Skeletal muscle satellite cell (primary cell): ENCODE measurements at regions not wholly inside any gene's neighbourhood (a gene's known extent, or its start where the extent isn't known, plus 50 kb on each side); places are given as distances from the start of the nearest gene placed in this dataset.
"Not testable (repeated sequence)": the region's sequence is repeated elsewhere in the genome, so short reads cannot be mapped to it uniquely, and the experiment has no call there.

Experiments used
- H3K27me3 ChIP-seq: 2 replicates; pipeline ENCODE4 v1.7.0; 2013; ENCODE audit warnings: low read length; ENCODE audit not compliant: control insufficient read depth, insufficient read depth
- H3K36me3 ChIP-seq: 2 replicates; pipeline ENCODE4 v1.7.0; 2013; ENCODE audit warnings: mild to moderate bottlenecking, control low read depth, low read length; ENCODE audit not compliant: insufficient read depth
- H3K4me1 ChIP-seq: 2 replicates; pipeline ENCODE4 v1.7.0; 2013; ENCODE audit warnings: low read length; ENCODE audit not compliant: control insufficient read depth, insufficient read depth
- H3K4me2 ChIP-seq: 2 replicates; pipeline ENCODE4 v1.7.0; 2013; ENCODE audit warnings: mild to moderate bottlenecking, low read length
- H3K4me3 ChIP-seq: 2 replicates; pipeline ENCODE4 v1.7.0; 2013; ENCODE audit warnings: low read length
- H3K9ac ChIP-seq: 2 replicates; pipeline ENCODE4 v1.7.0; 2013; ENCODE audit warnings: mild to moderate bottlenecking, low read depth, low read length, moderate library complexity
- H3K9me3 ChIP-seq: replicated peaks from 2 replicates; pipeline ENCODE4 v1.7.0; 2013; ENCODE audit warnings: mild to moderate bottlenecking, control low read depth, low read length

- not testable (repeated sequence) for H3K4me1 ChIP-seq, H3K36me3 ChIP-seq, H3K27me3 ChIP-seq, H3K4me2 ChIP-seq, H3K9me3 ChIP-seq, H3K4me3 ChIP-seq, H3K9ac ChIP-seq
Measured at GRCh38 chr6:78758297-78758798, 109.0 kb upstream of the IRAK1BP1 start.

DNA sequence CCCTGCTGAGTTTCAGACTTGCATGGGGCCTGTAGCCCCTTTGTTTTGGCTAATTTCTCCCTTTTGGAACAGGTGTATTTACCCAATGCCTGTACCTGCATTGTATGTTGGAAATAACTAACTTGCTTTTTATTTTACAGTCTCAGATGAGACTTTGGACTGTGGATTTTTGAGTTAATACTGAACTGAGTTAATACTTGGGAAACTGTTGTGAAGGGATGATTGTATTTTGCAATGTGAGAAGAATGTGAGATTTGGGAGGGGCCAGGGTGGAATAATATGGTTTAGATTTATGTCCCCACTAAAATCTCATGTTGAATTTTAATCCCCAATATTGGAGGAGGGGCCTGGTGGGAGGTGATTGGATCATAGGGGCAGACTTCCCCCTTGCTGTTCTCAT is 99.1 kb upstream of the IRAK1BP1 start:
- Histone ChIP-seq H3K9ac (no peak overlapping the region), H3K36me3 (no peaks in the 10 kb centered on the region), H3K9me3 (no peaks in the 10 kb centered on the region), H3K4me2 (no peak overlapping the region), H3K4me3 (no peak overlapping the region), H3K4me1 (no peaks in the 10 kb centered on the region), H3K27me3 (no peaks in the 10 kb centered on the region)

DNA sequence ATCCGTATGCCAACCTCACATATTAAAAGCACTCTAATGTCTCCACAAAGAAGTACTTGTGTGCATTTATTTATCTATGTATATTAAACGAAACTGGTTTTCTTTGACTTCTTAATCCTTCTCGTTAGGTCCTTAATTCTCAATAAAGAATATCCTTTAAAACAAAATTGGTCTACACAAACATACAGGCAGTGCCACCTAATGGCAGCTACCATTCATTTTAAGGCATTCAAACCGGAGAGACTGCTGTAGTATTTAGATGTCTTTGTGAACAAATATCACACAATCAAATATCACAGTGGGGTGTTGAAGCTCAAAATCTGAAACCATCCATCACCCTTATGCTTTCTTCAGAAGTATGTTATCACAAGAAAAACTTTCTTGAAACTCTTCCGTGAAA is 96.6 kb upstream of the IRAK1BP1 start:
- Histone ChIP-seq H3K27me3 (no peaks in the 10 kb centered on the region), H3K36me3 (no peaks in the 10 kb centered on the region), H3K4me3 (no peak overlapping the region), H3K9ac (no peak overlapping the region), H3K4me2 (no peak overlapping the region), H3K4me1 (no peaks in the 10 kb centered on the region), H3K9me3 (no peaks in the 10 kb centered on the region)

DNA sequence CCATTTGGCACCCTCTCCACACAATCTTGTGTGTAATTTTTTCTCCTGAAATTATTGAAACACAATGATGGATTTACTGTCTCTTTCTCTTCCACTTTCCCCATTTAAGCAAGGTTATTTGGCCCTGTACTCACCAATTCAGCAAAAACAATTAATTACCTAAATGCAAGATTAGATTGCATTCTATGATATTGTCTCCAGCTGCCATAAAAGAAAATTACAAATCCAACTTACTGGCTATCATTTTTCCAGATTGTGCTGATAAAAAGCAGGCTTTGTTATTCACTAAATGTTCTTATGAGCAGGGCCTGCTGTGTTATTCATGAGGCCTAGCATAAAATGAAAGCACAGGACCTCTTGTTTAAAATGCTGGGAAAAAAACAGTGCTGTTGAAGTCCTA is 95.8 kb upstream of the IRAK1BP1 start:
- H3K36me3 ChIP-seq, result no peaks in the 10 kb centered on the region
- no peak overlapping the region for H3K4me3 ChIP-seq
- no peak overlapping the region for H3K4me2 ChIP-seq
- H3K9me3 ChIP-seq, result no peaks in the 10 kb centered on the region
- H3K4me1 ChIP-seq, result no peaks in the 10 kb centered on the region
- no peaks in the 10 kb centered on the region for H3K27me3 ChIP-seq
- H3K9ac ChIP-seq, result no peak overlapping the region

DNA sequence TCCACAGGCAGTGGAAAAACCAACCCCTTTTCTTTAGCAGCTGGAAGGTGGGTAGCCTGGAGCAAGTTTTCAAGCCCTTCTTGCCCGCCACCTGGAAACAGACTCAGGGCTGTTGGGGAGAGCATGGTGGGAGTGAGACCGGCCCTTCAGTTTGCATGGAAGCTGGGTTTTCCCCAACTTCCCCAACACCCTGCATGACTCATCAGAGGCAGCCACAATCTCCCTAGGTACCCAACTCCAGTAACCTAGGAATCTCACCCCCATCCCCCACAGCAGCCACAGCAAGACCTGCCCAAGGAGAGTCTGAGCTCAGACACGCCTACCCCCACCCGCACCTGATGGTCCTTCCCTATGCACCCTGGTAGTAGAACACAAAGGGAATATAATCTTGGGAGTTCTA is 86.3 kb upstream of the IRAK1BP1 start:
- no peaks in the 10 kb centered on the region for H3K4me1 ChIP-seq
- no peaks in the 10 kb centered on the region for H3K27me3 ChIP-seq
- no peak overlapping the region for H3K9ac ChIP-seq
- no peak overlapping the region for H3K4me2 ChIP-seq
- H3K36me3 ChIP-seq, result no peaks in the 10 kb centered on the region
- H3K4me3 ChIP-seq, result no peak overlapping the region
- H3K9me3 ChIP-seq, result no peaks in the 10 kb centered on the region

GRCh38 chr6:78783366-78783765 is 84.0 kb upstream of the IRAK1BP1 start:
- not testable (repeated sequence) for H3K27me3 ChIP-seq, H3K4me3 ChIP-seq, H3K36me3 ChIP-seq, H3K9me3 ChIP-seq, H3K9ac ChIP-seq, H3K4me2 ChIP-seq, H3K4me1 ChIP-seq

- H3K9me3 ChIP-seq, result no peaks in the 10 kb centered on the region
- H3K36me3 ChIP-seq, result no peaks in the 10 kb centered on the region
- no peaks in the 10 kb centered on the region for H3K27me3 ChIP-seq
- no peak overlapping the region for H3K4me2 ChIP-seq
- no peaks in the 10 kb centered on the region for H3K4me1 ChIP-seq
- H3K4me3 ChIP-seq, result no peak overlapping the region
- no peak overlapping the region for H3K9ac ChIP-seq
Measured at GRCh38 chr6:78797270-78797669, 70.1 kb upstream of the IRAK1BP1 start.

- H3K9me3 ChIP-seq, result no peaks in the 10 kb centered on the region
- no peak overlapping the region for H3K4me2 ChIP-seq
- H3K4me3 ChIP-seq, result no peak overlapping the region
- H3K36me3 ChIP-seq, result no peaks in the 10 kb centered on the region
- no peak overlapping the region for H3K9ac ChIP-seq
- H3K27me3 ChIP-seq, result no peaks in the 10 kb centered on the region
- no peaks in the 10 kb centered on the region for H3K4me1 ChIP-seq
Measured at GRCh38 chr6:78799682-78800081, 67.7 kb upstream of the IRAK1BP1 start.

DNA sequence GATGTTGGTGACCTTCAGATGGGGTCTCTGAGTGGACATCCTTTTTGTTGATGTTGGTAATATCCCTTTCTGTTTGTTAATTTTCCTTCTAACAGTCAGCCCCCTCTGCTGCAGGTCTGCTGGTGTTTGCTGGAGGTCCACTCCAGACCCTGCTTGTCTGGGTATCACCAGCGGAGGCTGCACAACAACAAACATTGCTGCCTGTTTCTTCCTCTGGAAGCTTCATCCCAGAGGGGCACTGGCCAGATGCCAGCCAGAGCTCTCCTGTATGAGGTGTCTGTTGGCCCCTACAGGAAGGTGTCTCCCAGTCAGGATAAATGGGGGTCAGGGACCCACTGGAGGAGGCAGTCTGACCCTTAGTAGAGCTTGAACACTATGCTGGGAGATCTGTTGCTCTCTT is 60.6 kb upstream of the IRAK1BP1 start:
- not testable (repeated sequence) for H3K9me3 ChIP-seq, H3K4me3 ChIP-seq, H3K9ac ChIP-seq, H3K36me3 ChIP-seq, H3K27me3 ChIP-seq, H3K4me1 ChIP-seq, H3K4me2 ChIP-seq

DNA sequence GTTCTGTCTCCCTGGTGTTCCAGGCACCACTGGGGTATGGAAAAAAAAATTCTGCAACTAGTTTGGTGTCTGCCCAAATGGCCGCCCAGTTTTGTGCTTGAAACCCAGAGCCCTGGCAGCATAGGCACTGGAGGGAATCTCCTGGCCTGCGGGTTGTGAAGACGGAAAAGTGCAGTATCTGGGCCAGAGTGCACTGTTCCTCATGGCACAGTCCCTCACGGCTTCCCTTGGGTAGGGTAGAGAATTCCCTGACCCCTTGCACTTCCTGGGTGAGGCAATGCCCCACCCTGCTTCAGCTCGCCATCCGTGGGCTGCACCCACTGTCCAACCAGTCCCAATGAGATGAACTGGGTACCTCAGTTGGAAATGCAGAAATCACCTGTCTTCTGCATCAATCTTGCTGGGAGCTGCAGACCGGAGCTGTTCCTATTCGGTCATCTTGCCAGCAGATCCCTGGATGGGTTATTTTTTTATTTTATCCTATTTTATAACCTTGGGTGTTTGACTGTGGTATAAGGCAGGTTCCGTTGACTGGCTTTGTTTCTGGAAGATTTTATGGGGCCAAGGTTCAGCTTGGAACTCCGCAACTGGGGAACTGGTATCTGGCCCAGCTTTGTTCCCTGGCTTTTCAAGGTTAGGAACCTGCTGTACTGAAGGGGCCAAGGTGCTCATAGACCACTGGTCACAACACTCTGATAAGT is 59.5 kb upstream of the IRAK1BP1 start:
- not testable (repeated sequence) for H3K4me1 ChIP-seq, H3K9ac ChIP-seq, H3K4me3 ChIP-seq, H3K27me3 ChIP-seq, H3K36me3 ChIP-seq, H3K9me3 ChIP-seq, H3K4me2 ChIP-seq

- no peaks in the 10 kb centered on the region for H3K9me3 ChIP-seq
Measured at GRCh38 chr6:78808356-78808891, 58.9 kb upstream of the IRAK1BP1 start.

GRCh38 chr6:78808933-78809332 is 58.4 kb upstream of the IRAK1BP1 start:
- H3K27me3 ChIP-seq, result no peaks in the 10 kb centered on the region
- no peak overlapping the region for H3K4me2 ChIP-seq
- H3K9ac ChIP-seq, result no peak overlapping the region
- H3K36me3 ChIP-seq, result no peaks in the 10 kb centered on the region
- no peaks in the 10 kb centered on the region for H3K9me3 ChIP-seq
- no peak overlapping the region for H3K4me3 ChIP-seq
- H3K4me1 ChIP-seq, result peaks cover 4% of the 10 kb centered on the region

More at GRCh38 chr6:78808356-78808891, 58.9 kb upstream of the IRAK1BP1 start:
- Histone ChIP-seq H3K4me3 (no peak overlapping the region), H3K4me2 (no peak overlapping the region), H3K27me3 (no peaks in the 10 kb centered on the region), H3K4me1 (peaks cover 4% of the 10 kb centered on the region), H3K9ac (no peak overlapping the region), H3K36me3 (no peaks in the 10 kb centered on the region)
